ENCODE measurements at regions not wholly inside any gene's neighbourhood (a gene's known extent, or its start where the extent isn't known, plus 50 kb on each side); places are given as distances from the start of the nearest gene placed in this dataset.
A peak's percentile ranks its signal among the peaks of the same experiment; 100 is the strongest.

- no peak for TF ChIP-seq KLF7 (tag by site-specific recombination; IDR thresholded peaks at IDR 0.05; ENCODE audit: borderline replicate concordance)
- TF ChIP-seq EGR2 (tag by site-specific recombination; IDR thresholded peaks at IDR 0.05; ENCODE audit: low read depth), result peak; percentile 90
- no peak for TF ChIP-seq ZNF510 (tag by site-specific recombination; IDR thresholded peaks at IDR 0.05; ENCODE audit: insufficient replicate concordance)
- no peak for TF ChIP-seq CTCF (tag by site-specific recombination; IDR thresholded peaks at IDR 0.05)
- no peak for TF ChIP-seq ZNF248 (tag by site-specific recombination; IDR thresholded peaks at IDR 0.05)
- TF ChIP-seq REST (tag by site-specific recombination; IDR thresholded peaks at IDR 0.05), result no peak
- no peak for TF ChIP-seq ZNF274 (IDR thresholded peaks at IDR 0.05; ENCODE audit: low read length)
- TF ChIP-seq ZNF274 (tag by site-specific recombination; IDR thresholded peaks at IDR 0.05; ENCODE audit: borderline replicate concordance), result no peak
- no peak for TF ChIP-seq ZNF239 (tag by site-specific recombination; IDR thresholded peaks at IDR 0.05)
- no peak for TF ChIP-seq ZNF16 (tag by site-specific recombination; IDR thresholded peaks at IDR 0.05; ENCODE audit: low read depth)
- TF ChIP-seq ZNF133 (tag by site-specific recombination; IDR thresholded peaks at IDR 0.05), result no peak
- TF ChIP-seq ZNF24 (tag by site-specific recombination; IDR thresholded peaks at IDR 0.05), result no peak
Measured at GRCh38 chr5:57316798-57317327, 143.0 kb downstream of the GPBP1 start.
